B cell (primary cell): ENCODE measurements at regions not wholly inside any gene's neighbourhood (a gene's known extent, or its start where the extent isn't known, plus 50 kb on each side); places are given as distances from the start of the nearest gene placed in this dataset.

Source experiments
- ATAC-seq: fragments of 200-7000 bp; cut with Tn5 transposase; one replicate; pipeline ENCODE4 v1.10.0; 2021; ENCODE audit warnings: low read depth, mild to moderate bottlenecking, moderate number of reproducible peaks, moderate library complexity
- CTCF ChIA-PET: fragments of 350-600 bp; sonication (Branson Sonifier 250); formaldehyde crosslinking; loops from one replicate; lab custom pipeline; 2021; ENCODE audit warnings: antibody characterized with exemption, inconsistent platforms; lab: Charles Lee
- POLR2A ChIA-PET: fragments of 350-600 bp; sonication (Branson Sonifier 250); formaldehyde crosslinking; loops from one replicate; lab custom pipeline; 2021; ENCODE audit warnings: antibody characterized with exemption; lab: Charles Lee
- DNase-seq: peaks from one replicate; pipeline ENCODE4 v3.0.0; 2013
- H2AFZ ChIP-seq: 2 replicates; pipeline ENCODE4 v1.6.1; 2012; ENCODE audit warnings: mild to moderate bottlenecking, low read depth, low read length; ENCODE audit not compliant: insufficient read depth, poor library complexity, severe bottlenecking
- H3K27ac ChIP-seq, 2 donors: 1 replicate in 1 of 2; 2 replicates in 1 of 2; pipeline ENCODE4 v1.5.1; 2012 to 2013; ENCODE audit warnings: low read length in 2 of 2, mild to moderate bottlenecking in 2 of 2, moderate library complexity in 1 of 2
- H3K27me3 ChIP-seq, 4 experiments: fragments of 200-600 bp in 1 of 4; sonication (generic) in 1 of 4; replicated peaks in 1 of 4; 1 replicate in 2 of 4; 2 replicates in 2 of 4; pipeline versions ENCODE4 v1.6.1 to v1.7.0; 2013 to 2016; ENCODE audit warnings: low read length in 3 of 4, mild to moderate bottlenecking in 2 of 4, mixed read lengths in 1 of 4, moderate library complexity in 1 of 4; ENCODE audit not compliant: insufficient read depth in 4 of 4, control insufficient read depth in 3 of 4; ENCODE audit errors: control extremely low read depth in 1 of 4
- H3K36me3 ChIP-seq, 2 experiments: replicated peaks in 1 of 2; 1 replicate in 1 of 2; 2 replicates in 1 of 2; pipeline versions ENCODE4 v1.6.1 to v1.7.1; 2013; ENCODE audit warnings: low read length in 1 of 2; ENCODE audit not compliant: insufficient read depth in 2 of 2, control insufficient read depth in 1 of 2; ENCODE audit errors: control extremely low read depth in 1 of 2, extremely low read depth in 1 of 2
- H3K4me1 ChIP-seq, 2 donors: fragments of 200-600 bp in 1 of 2; sonication (generic) in 1 of 2; 1 replicate in 1 of 2; 2 replicates in 1 of 2; pipeline versions ENCODE4 v1.5.1 to v1.6.1; 2013 to 2017; ENCODE audit warnings: low read length in 2 of 2; ENCODE audit not compliant: control insufficient read depth in 2 of 2, insufficient read depth in 2 of 2
- H3K4me2 ChIP-seq: replicated peaks from 2 replicates; pipeline ENCODE3; 2012; ENCODE audit warnings: mild to moderate bottlenecking, low read depth, low read length; ENCODE audit not compliant: poor library complexity, severe bottlenecking
- H3K4me3 ChIP-seq, 5 experiments: fragments of 200-600 bp in 1 of 5; sonication (generic) in 1 of 5; 1 replicate in 3 of 5; 2 replicates in 2 of 5; pipeline versions ENCODE4 v1.5.1 to v1.7.0; 2011 to 2016; ENCODE audit warnings: low read length in 4 of 5, mild to moderate bottlenecking in 4 of 5, low read depth in 2 of 5, control low read depth in 1 of 5, moderate library complexity in 1 of 5; ENCODE audit not compliant: insufficient read depth in 1 of 5; ENCODE audit errors: control extremely low read depth in 1 of 5, extremely low read depth in 1 of 5
- H3K79me2 ChIP-seq: fragments of 200-600 bp; sonication (generic); one replicate; pipeline ENCODE4 v1.6.0; 2016; ENCODE audit warnings: low read length; ENCODE audit not compliant: control insufficient read depth, insufficient read depth
- H3K9ac ChIP-seq: fragments of 200-600 bp; sonication (generic); 2 replicates; pipeline ENCODE4 v1.6.1; 2017; ENCODE audit warnings: mild to moderate bottlenecking, low read length, moderate library complexity
- H3K9me3 ChIP-seq, 3 donors: one replicate each; pipeline versions ENCODE4 v1.6.1 to v1.7.1; 2013; ENCODE audit warnings: low read length in 2 of 3; ENCODE audit not compliant: control insufficient read depth in 2 of 3, insufficient read depth in 1 of 3; ENCODE audit errors: control extremely low read depth in 1 of 3
- H4K20me1 ChIP-seq: 2 replicates; pipeline ENCODE4 v1.6.0; 2012; ENCODE audit warnings: mild to moderate bottlenecking, low read length; ENCODE audit not compliant: insufficient read depth, control insufficient read depth, poor library complexity, severe bottlenecking
- H3K27ac Mint-ChIP-seq: one replicate; pipeline ENCODE4 v1.8.0; 2021; ENCODE audit warnings: mixed read lengths
- H3K27me3 Mint-ChIP-seq: one replicate; pipeline ENCODE4 v1.8.0; 2021; ENCODE audit warnings: mixed read lengths
- H3K4me1 Mint-ChIP-seq: one replicate; pipeline ENCODE4 v1.8.0; 2021; ENCODE audit warnings: mixed read lengths
- H3K4me3 Mint-ChIP-seq: one replicate; pipeline ENCODE4 v1.8.0; 2021; ENCODE audit warnings: mixed read lengths
- H3K9me3 Mint-ChIP-seq: one replicate; pipeline ENCODE4 v1.8.0; 2022; ENCODE audit warnings: mixed read lengths; ENCODE audit not compliant: insufficient read depth
- CTCF ChIP-seq: fragments of 200-600 bp; IDR thresholded peaks from one replicate; pipeline ENCODE4 v1.8.0; 2022; ENCODE audit warnings: antibody characterized with exemption, mild to moderate bottlenecking
- EZH2 ChIP-seq: IDR thresholded peaks from 2 replicates; pipeline ENCODE4 v1.6.1; 2012; ENCODE audit warnings: borderline replicate concordance, low read depth, mild to moderate bottlenecking, moderate library complexity, low read length; ENCODE audit not compliant: insufficient read depth, poor library complexity, severe bottlenecking
- WGBS: methylation state at CpG from one replicate; pipeline ENCODE4 v1.1.5; 2013; ENCODE audit warnings: missing lambda C conversion rate; ENCODE audit not compliant: insufficient coverage; 5-methylcytosine and 5-hydroxymethylcytosine counted together
- intact Hi-C: fragments of 100-400 bp; cut with micrococcal nuclease; formaldehyde crosslinking; loops from one replicate; pipeline ENCODE4 v1.10.0; 2022

DNA sequence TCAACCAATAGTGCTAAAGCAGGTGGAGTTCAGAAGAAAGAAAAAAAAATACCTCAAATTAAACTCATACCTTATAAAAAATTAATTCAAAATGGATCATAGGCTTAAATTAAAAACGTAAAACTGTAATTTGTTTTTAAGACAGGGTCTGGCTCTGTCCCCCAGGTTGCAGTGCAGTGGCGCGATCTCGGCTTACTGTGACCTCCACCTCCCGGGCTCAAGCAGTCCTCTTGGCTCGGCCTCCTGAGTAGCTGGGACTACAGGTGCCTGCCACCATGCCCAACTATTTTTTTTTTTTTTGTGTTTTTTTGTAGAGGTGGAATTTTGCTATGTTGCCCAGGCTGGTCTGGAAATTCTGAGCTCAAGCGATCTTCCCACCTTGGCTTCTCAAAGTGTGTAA, 111.6 kb downstream of the HDGFL1 start:
- Histone ChIP-seq H3K9me3 (no peaks in the 10 kb centered on the region), H3K4me2 (no peak overlapping the region), H3K9ac (no peak overlapping the region), H3K4me3 (no peak overlapping the region), H4K20me1 (no peaks in the 10 kb centered on the region), H2AFZ (no peak overlapping the region), H3K27ac (no peak overlapping the region), H3K36me3 (no peaks in the 10 kb centered on the region), H3K27me3 (no peaks in the 10 kb centered on the region), H3K79me2 (no peaks in the 10 kb centered on the region), H3K4me1 (no peaks in the 10 kb centered on the region)
- WGBS, result 96% methylated on average over 4 of the region's 7 CpGs
- ChIA-PET POLR2A (no interaction called here), CTCF (no interaction called here)
- Mint-ChIP-seq H3K27me3 (no peaks in the 10 kb centered on the region), H3K27ac (no peak overlapping the region), H3K4me1 (no peaks in the 10 kb centered on the region), H3K4me3 (no peak overlapping the region), H3K9me3 (peaks cover 6% of the 10 kb centered on the region)
- DNase-seq, result no peak
- no peak for ATAC-seq
- intact Hi-C loops, result no loop called here
- TF ChIP-seq CTCF (no peak), EZH2 (no peak)

- H3K79me2 ChIP-seq, result no peaks in the 10 kb centered on the region
- Mint-ChIP-seq H3K9me3 (peaks cover 6% of the 10 kb centered on the region), H3K4me1 (no peaks in the 10 kb centered on the region), H3K4me3 (no peak overlapping the region), H3K27ac (no peak overlapping the region), H3K27me3 (no peaks in the 10 kb centered on the region)
- intact Hi-C loops, result no loop called here
- no peaks in the 10 kb centered on the region for H3K9me3 ChIP-seq
- ATAC-seq (no peak), DNase-seq (no peak)
- WGBS, result no CpG with 5 or more reads among the region's 3 CpGs
- POLR2A ChIA-PET, result no interaction called here
- H4K20me1 ChIP-seq, result no peaks in the 10 kb centered on the region
- H3K27me3 ChIP-seq, result no peaks in the 10 kb centered on the region
- no peak overlapping the region for H3K9ac ChIP-seq
- H3K4me1 ChIP-seq, result no peaks in the 10 kb centered on the region
- no peak overlapping the region for H3K4me2 ChIP-seq
- TF ChIP-seq CTCF (no peak), EZH2 (no peak)
- H2AFZ ChIP-seq, result no peak overlapping the region
- no peaks in the 10 kb centered on the region for H3K36me3 ChIP-seq
- CTCF ChIA-PET, result no interaction called here
- no peak overlapping the region for H3K27ac ChIP-seq
- H3K4me3 ChIP-seq, result no peak overlapping the region
These were observed 112.4 kb downstream of the HDGFL1 start for GRCh38 chr6:22681761-22682160.
